CD4-positive, alpha-beta T cell treated with Interleukin-17A for 1 hour (primary cell): ENCODE measurements at regions not wholly inside any gene's neighbourhood (a gene's known extent, or its start where the extent isn't known, plus 50 kb on each side); places are given as distances from the start of the nearest gene placed in this dataset.

Experiments
- DNase-seq: peaks from one replicate; pipeline ENCODE4 v3.0.0-alpha.2; 2020

DNA sequence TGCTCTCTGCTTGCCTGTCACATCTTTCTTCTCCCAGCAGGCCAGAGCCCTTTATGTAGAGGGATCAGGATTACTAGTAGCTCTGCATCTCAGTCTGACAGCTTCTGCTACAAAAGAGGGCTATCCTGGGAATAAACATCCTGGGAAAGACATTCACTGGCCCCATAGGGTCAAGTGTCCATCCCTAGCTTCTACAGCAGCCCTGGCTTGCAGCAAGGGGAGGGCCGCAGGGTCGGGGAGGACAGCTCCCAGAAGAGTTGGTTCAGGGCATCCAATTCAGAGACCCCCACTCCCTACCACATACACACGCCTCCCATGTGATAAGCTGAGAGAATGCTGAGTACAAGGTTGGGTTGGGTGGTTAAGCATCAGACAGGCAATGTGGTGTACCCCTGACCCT lies 154.1 kb upstream of the PDE10A start:
- DNase-seq: no peak

DNA sequence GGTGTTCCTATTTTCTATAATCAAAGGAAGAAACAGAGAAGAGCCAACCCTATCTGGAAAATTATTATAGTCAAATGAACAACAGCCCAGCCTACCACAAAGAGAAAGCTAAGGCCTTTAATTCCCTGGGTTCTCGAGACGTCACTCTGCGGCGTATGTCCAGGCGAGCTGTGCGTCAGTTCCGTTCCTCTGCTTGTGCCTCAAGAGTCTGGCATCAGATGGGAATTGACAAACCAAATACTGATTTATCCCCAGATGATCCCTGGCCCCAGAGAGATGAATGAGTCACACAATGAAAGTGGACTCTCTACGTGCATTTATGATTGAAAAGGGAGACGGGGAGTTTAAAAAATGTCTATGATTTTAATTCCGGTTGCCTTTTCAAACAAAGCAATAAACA lies 151.6 kb upstream of the PDE10A start:
- DNase-seq: no peak

DNA sequence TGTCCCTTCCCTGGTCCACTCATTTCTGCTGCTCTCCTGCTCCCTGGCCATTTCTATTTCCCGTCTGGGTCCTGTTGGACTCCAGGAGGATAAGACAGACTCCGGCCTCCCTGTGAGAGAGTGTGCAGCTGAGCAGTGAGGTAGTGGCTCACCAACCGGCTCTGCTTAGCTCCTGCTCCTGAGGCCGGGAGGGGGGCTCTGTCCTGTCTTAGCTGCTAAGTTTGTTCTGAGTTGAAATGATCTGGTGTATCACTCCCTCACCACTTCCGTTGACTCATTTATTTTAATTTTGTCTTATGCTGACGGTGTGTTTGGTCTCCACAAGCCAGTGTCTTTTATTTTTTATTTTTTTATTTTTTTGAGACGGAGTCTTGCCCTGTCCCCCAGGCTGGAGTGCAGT lies 148.5 kb upstream of the PDE10A start:
- DNase-seq: no peak

- no peak for DNase-seq
Measured at GRCh38 chr6:165808021-165808420, 145.0 kb upstream of the PDE10A start.

DNA sequence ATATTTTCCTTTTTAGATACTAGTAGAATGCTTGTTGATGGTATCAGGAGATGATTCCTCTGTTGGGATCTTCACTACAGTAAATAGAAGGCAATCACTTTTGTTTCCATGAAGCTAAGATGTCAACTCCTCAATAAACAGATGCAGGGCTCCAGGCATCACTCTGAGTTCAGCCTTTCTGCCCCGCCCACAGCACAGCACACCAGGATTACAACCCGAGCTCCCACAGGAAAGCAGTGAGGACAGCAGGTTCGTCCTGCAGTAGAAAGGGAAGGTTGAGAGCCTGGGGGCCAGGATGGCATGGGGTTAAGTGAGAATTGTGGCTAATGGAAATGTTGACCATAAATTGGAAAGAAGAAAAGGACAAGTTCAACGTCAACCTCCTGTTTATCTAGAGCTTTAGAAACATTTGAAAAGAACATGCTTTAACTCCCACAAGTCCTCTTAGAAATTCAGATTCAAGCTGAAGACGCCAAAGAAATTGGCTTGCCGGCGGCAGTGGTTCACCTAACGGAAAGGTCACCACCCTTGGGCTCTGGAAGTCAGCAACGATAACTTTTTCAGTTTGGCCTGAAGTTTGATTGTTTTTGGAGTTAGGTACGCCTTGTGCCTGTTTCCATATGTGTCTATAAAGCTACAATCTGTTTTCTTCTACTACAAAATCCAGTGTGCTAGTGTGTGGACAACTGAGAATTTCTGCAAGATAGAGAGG lies 144.4 kb upstream of the PDE10A start:
- DNase-seq: no peak

DNA sequence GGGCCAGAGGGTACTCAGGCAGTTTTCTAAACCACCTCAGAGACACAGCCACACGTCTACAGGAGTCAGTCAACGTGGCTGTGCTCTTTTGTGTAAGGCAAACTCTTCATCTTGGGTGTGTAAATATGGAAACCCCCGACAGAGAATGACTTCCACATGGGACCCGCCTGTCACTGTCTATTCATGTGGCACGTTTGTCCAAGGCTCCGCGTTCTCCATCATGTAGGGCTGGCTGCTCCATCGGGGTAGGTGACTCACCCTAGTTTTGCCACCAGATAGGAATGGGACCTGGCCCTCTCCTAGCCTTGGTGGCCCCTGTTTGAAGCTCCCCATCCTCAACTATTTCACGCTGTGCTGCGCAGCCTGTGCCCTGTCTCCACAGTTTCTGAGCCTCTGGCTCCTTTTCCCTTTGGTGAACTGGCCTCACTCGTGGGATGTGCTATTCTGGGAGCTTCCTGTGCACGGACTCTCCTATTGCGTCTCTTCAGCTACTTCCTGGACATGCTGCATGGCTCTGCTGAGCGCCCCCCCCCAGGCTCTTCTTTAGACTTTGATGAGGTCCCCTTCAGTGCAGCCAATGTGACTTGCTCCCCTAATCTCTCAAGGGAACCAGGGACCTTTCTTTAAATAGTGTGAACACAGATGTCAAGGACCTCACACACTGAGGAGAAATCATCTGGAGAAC lies 143.2 kb upstream of the PDE10A start:
- DNase-seq: no peak

DNA sequence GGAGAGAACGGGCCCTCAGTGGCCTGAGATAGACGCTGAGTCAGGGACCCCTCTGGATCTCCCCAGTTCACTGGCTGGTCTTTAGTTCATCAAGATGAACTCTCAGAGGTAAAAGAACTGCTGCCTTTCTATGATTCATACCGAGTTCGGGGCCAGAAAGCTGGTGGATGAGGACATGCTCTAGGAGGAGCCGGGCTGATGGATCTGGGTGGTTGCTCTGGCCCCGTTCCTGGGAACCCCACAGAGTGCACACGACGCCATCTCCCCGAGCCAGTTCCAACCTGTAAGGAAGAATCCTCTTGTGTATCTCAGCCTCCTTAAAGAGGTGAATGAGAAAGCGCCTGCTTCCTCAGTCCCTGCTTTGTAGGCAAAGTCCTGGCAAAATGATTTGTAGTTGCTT lies 142.6 kb upstream of the PDE10A start:
- DNase-seq: no peak

GRCh38 chr6:165805067-165805555 lies 142.1 kb upstream of the PDE10A start:
- no peak for DNase-seq

GRCh38 chr6:165804331-165805066 lies 141.5 kb upstream of the PDE10A start:
- DNase-seq: no peak

GRCh38 chr6:165800337-165800736 lies 137.3 kb upstream of the PDE10A start:
- no peak for DNase-seq

- no peak for DNase-seq
Measured at GRCh38 chr6:165799391-165800153, 136.5 kb upstream of the PDE10A start.

- no peak for DNase-seq
Measured at GRCh38 chr6:165798991-165799390, 135.9 kb upstream of the PDE10A start.

GRCh38 chr6:165794179-165794601 lies 131.1 kb upstream of the PDE10A start:
- no peak for DNase-seq

- no peak for DNase-seq
Measured at GRCh38 chr6:165793287-165793825, 130.3 kb upstream of the PDE10A start.

DNA sequence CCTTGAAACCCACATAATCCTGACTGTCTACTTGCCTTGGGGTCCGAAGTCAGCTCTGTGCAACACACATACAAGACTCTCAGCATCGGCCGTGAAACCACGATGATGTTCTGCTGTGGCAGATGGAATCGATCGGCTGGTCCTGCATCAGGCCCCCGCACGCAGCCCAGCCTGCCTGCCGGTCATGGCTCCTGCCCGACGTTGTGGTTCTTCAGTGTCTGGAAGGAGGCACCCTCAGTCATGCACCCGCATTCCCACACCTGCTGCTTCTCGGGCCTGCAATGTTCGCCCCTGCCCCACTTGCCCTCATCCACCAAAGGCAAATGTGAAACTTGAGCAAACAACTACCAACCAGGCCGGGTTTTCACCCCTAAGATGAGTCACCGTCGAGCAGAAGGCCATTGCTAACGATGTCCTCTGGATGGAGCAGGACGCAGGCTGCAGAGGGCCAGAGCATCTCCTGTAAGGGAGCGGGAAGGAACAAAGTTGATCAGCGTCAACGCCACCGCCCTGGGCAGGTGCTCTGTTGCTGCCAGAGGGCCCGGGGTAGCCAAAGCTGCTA lies 128.9 kb upstream of the PDE10A start:
- DNase-seq: no peak

DNA sequence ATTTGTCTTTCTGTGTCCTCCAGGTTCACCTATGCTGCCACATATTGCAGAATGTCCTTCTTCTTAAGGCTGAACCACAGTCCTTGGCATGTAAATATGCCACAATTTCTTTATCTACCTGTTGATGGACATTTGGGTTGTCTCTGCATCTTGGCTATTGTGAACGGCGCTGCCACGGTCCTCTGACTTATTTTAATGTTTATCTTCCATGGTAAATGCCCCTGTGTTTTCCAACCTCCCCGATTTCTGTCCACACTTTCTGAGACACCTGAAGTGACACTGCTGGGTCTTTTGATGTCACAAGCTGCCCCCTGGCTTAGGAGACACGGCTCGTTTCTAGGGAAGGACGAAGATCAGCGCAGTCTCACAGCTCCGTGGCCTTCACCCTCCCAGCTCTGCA lies 128.3 kb upstream of the PDE10A start:
- DNase-seq: no peak

DNA sequence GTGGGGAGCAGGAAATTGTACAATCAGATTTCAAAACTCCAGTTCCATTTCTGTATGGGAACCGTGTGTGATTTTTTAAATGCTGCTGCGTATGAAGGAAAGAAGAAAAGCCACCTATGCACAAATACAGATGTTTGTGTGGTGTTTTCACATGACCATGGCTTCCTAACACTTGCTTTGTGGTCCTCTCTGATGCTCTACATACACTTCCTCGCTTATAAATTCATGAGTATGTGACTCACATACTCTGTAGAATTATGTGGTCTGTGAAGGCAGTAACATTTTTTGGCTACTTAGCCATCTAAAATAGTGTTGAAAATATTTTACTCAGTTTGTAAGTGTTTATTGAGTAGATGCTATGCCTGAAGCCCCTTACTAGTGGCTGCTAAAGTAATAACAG lies 119.8 kb upstream of the PDE10A start:
- no peak for DNase-seq

- no peak for DNase-seq
Measured at GRCh38 chr6:165782134-165782533, 119.1 kb upstream of the PDE10A start.

DNA sequence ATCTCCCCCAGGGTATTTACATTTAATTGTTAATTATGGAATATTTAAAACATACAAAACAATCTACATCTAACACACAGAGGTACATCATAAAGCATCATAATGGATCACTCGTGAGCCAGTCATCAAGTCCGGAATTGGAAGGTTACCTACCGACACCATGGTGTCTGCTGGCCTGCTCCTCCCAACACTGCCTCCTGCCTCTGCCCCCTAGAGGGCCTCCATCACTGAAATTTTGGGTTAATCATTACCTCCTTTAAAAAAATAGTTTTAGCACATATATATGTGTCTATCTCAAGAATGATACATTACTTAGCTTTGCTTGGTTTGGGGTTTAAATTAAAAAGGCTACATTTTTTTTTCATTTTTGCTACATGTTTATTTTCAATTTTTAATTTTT lies 114.6 kb upstream of the PDE10A start:
- DNase-seq: no peak

DNA sequence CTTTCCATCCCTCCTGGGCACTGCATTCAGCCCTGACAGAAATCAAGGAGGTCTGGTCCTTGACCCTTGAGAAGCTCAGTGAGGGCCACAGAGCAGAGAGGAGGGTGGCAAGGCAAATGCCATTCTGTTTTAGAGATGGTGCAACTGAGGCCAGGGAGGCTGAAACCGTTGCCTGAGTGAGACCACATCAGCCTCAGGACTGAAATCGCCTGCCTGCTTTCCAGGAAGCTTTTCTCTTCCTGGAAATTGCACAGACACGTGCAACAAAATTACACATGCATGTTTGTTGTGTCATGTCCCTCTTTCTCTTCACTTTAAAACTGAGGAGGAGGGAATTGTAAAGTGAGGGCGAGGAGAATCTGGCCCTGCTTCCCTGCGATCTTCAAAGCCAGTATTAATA lies 113.7 kb upstream of the PDE10A start:
- DNase-seq: no peak

DNA sequence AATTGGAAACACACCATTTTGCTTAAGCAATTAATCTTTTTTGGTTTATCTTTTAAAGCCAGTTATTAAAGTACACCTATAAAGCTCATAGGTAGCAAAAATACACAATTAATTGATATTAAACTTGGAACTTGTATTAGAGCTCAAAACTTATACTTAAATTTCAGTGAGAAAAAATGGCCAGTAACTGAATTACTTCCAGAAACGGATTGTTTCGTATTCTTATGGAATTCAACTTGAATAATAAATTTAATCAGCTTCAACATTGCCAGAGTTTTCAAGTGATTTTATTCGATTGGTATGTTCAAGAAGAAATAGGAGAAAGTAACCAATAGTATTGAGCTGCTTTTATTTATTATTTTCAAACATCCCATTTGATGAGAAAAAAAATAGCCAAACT lies 112.7 kb upstream of the PDE10A start:
- no peak for DNase-seq

DNA sequence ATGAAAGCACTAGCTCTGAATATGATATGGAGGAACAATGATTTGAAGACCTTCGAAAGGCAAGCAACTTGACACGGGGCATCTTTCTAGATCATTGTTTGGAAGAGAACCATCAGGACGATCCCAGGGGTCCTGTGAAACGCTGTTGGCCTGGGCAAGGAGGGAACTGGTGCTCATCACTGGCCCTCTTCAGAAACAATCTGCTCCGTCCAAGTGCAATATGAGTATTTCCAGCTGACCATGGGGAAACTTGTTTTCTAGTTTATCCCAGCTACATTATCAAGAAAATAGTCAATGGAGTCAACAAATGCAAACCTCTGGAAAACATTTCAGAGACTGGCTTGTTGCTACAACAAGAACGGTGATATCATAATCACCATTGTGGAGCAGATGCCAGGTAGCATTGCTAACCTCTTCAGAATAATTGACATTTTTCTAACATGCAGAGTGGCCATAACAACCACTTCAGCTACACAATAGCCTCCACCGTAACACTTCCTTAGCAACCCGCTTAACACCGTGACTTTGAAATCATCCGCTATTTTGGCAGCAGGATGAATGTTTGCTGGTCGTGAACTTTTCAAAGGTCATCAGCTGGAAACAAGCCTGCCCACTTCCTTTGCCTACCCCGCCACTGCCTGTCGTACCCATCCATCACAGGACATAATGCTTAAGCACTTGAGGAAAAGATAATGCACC lies 112.0 kb upstream of the PDE10A start:
- DNase-seq: no peak
